CD4-positive, alpha-beta T cell treated with Interleukin-6 at 100 ng/mL for 8 hours (primary cell): ENCODE measurements at regions not wholly inside any gene's neighbourhood (a gene's known extent, or its start where the extent isn't known, plus 50 kb on each side); places are given as distances from the start of the nearest gene placed in this dataset.
"Not testable (repeated sequence)": the region's sequence is repeated elsewhere in the genome, so short reads cannot be mapped to it uniquely, and the experiment has no call there.

Experiments
- DNase-seq: peaks from one replicate; pipeline ENCODE4 v3.0.0-alpha.2; 2020; ENCODE audit warnings: mixed read lengths, low spot score

- DNase-seq: no peak
Measured at GRCh38 chr3:5994651-5995050, 807.1 kb downstream of the EDEM1 start.

GRCh38 chr3:6018456-6018855 lies 830.9 kb downstream of the EDEM1 start:
- DNase-seq: no peak

- no peak for DNase-seq
Measured at GRCh38 chr3:6022621-6023020, 835.1 kb downstream of the EDEM1 start.

- DNase-seq: no peak
Measured at GRCh38 chr3:6025032-6025431, 835.9 kb upstream of the GRM7 start.

- DNase-seq: not testable (repeated sequence)
Measured at GRCh38 chr3:6030648-6031047, 830.3 kb upstream of the GRM7 start.

GRCh38 chr3:6035626-6036025 lies 825.3 kb upstream of the GRM7 start:
- DNase-seq: no peak

GRCh38 chr3:6039971-6040370 lies 820.9 kb upstream of the GRM7 start:
- DNase-seq: no peak

GRCh38 chr3:6041894-6042293 lies 819.0 kb upstream of the GRM7 start:
- no peak for DNase-seq

- no peak for DNase-seq
Measured at GRCh38 chr3:6047016-6047415, 813.9 kb upstream of the GRM7 start.

GRCh38 chr3:6060251-6060650 lies 800.7 kb upstream of the GRM7 start:
- no peak for DNase-seq

- DNase-seq: no peak
Measured at GRCh38 chr3:6062261-6063187, 798.4 kb upstream of the GRM7 start.

GRCh38 chr3:6066397-6066796 lies 794.5 kb upstream of the GRM7 start:
- no peak for DNase-seq

GRCh38 chr3:6066868-6067578 lies 793.9 kb upstream of the GRM7 start:
- DNase-seq: not testable (repeated sequence)

- no peak for DNase-seq
Measured at GRCh38 chr3:6074952-6075351, 786.0 kb upstream of the GRM7 start.

- no peak for DNase-seq
Measured at GRCh38 chr3:6078436-6078835, 782.5 kb upstream of the GRM7 start.

- DNase-seq: no peak
Measured at GRCh38 chr3:6079011-6079410, 781.9 kb upstream of the GRM7 start.

- DNase-seq: no peak
Measured at GRCh38 chr3:6079561-6080179, 781.2 kb upstream of the GRM7 start.

- no peak for DNase-seq
Measured at GRCh38 chr3:6088433-6088832, 772.5 kb upstream of the GRM7 start.

- DNase-seq: no peak
Measured at GRCh38 chr3:6089780-6090179, 771.1 kb upstream of the GRM7 start.

- no peak for DNase-seq
Measured at GRCh38 chr3:6091262-6091661, 769.7 kb upstream of the GRM7 start.

- no peak for DNase-seq
Measured at GRCh38 chr3:6095006-6095405, 765.9 kb upstream of the GRM7 start.

- no peak for DNase-seq
Measured at GRCh38 chr3:6097021-6097420, 763.9 kb upstream of the GRM7 start.

GRCh38 chr3:6097556-6097955 lies 763.4 kb upstream of the GRM7 start:
- DNase-seq: no peak
